HG02884 (cell line): ENCODE measurements at regions not wholly inside any gene's neighbourhood (a gene's known extent, or its start where the extent isn't known, plus 50 kb on each side); places are given as distances from the start of the nearest gene placed in this dataset.

ENCODE experiments used
- ATAC-seq: cut with Tn5 transposase; IDR thresholded peaks from one replicate; pipeline ENCODE4 v1.9.1; 2021; ENCODE audit warnings: mild to moderate bottlenecking, moderate library complexity; ENCODE audit not compliant: unreplicated experiment

- no peak for ATAC-seq
Observed at GRCh38 chr2:104125096-104125495, 728.8 kb upstream of the POU3F3 start.

- ATAC-seq, result no peak
Observed at GRCh38 chr2:104127049-104127770, 726.7 kb upstream of the POU3F3 start.

GRCh38 chr2:104140361-104140760 is 713.6 kb upstream of the POU3F3 start:
- ATAC-seq, result no peak

- ATAC-seq, result no peak
Observed at GRCh38 chr2:104158191-104158590, 695.7 kb upstream of the POU3F3 start.

GRCh38 chr2:104163611-104164130 is 690.2 kb upstream of the POU3F3 start:
- ATAC-seq, result no peak

- no peak for ATAC-seq
Observed at GRCh38 chr2:104164721-104165252, 689.1 kb upstream of the POU3F3 start.

- ATAC-seq, result no peak
Observed at GRCh38 chr2:104177179-104177578, 676.7 kb upstream of the POU3F3 start.

GRCh38 chr2:104179644-104180043 is 674.3 kb upstream of the POU3F3 start:
- no peak for ATAC-seq

GRCh38 chr2:104200533-104201168 is 653.3 kb upstream of the POU3F3 start:
- ATAC-seq, result no peak

- no peak for ATAC-seq
Observed at GRCh38 chr2:104213758-104214157, 640.2 kb upstream of the POU3F3 start.

GRCh38 chr2:104215269-104216161 is 638.4 kb upstream of the POU3F3 start:
- ATAC-seq, result no peak

GRCh38 chr2:104233591-104233990 is 620.3 kb upstream of the POU3F3 start:
- ATAC-seq, result no peak

- ATAC-seq, result no peak
Observed at GRCh38 chr2:104236491-104236890, 617.4 kb upstream of the POU3F3 start.

- ATAC-seq, result no peak
Observed at GRCh38 chr2:104240984-104241383, 612.9 kb upstream of the POU3F3 start.

- ATAC-seq, result no peak
Observed at GRCh38 chr2:104249629-104250028, 604.3 kb upstream of the POU3F3 start.

- ATAC-seq, result no peak
Observed at GRCh38 chr2:104250635-104251034, 603.3 kb upstream of the POU3F3 start.

GRCh38 chr2:104254017-104254416 is 599.9 kb upstream of the POU3F3 start:
- no peak for ATAC-seq

GRCh38 chr2:104262714-104263113 is 591.2 kb upstream of the POU3F3 start:
- ATAC-seq, result no peak

GRCh38 chr2:104279646-104280045 is 574.3 kb upstream of the POU3F3 start:
- ATAC-seq, result no peak

- no peak for ATAC-seq
Observed at GRCh38 chr2:104280216-104280615, 573.7 kb upstream of the POU3F3 start.

- ATAC-seq, result no peak
Observed at GRCh38 chr2:104286841-104287240, 567.1 kb upstream of the POU3F3 start.
